WTC11 (cell line): ENCODE measurements at regions not wholly inside any gene's neighbourhood (a gene's known extent, or its start where the extent isn't known, plus 50 kb on each side); places are given as distances from the start of the nearest gene placed in this dataset.
A peak's percentile ranks its signal among the peaks of the same experiment; 100 is the strongest.

Source experiments
- ATAC-seq: fragments of 200-7000 bp; cut with Tn5 transposase; 2 replicates; pipeline ENCODE4 v1.10.0; 2021; ENCODE audit warnings: mild to moderate bottlenecking, moderate library complexity
- CTCF ChIA-PET: fragments of 300-600 bp; sonication (Branson Sonifier 250); formaldehyde crosslinking; loops from one replicate; lab custom pipeline; 2021; ENCODE audit warnings: antibody characterized with exemption; lab: Charles Lee
- POLR2A ChIA-PET: fragments of 350-600 bp; sonication (Branson Sonifier 250); formaldehyde crosslinking; loops from one replicate; lab custom pipeline; 2021; ENCODE audit warnings: antibody characterized with exemption; lab: Charles Lee
- DNase-seq: peaks from one replicate; pipeline ENCODE4 v3.0.0; 2021; ENCODE audit warnings: low spot score
- H3K27ac Mint-ChIP-seq: 2 replicates; pipeline ENCODE4 v1.8.0; 2021; ENCODE audit warnings: mixed read lengths
- H3K27me3 Mint-ChIP-seq: 2 replicates; pipeline ENCODE4 v1.8.0; 2021; ENCODE audit warnings: low read depth, mild to moderate bottlenecking, moderate library complexity, mixed read lengths
- H3K36me3 Mint-ChIP-seq: 2 replicates; pipeline ENCODE4 v1.8.0; 2021; ENCODE audit warnings: mixed read lengths
- H3K4me1 Mint-ChIP-seq: 2 replicates; pipeline ENCODE4 v1.8.0; 2022; ENCODE audit warnings: mixed read lengths
- H3K4me3 Mint-ChIP-seq: 2 replicates; pipeline ENCODE4 v1.8.0; 2021; ENCODE audit warnings: mild to moderate bottlenecking, moderate library complexity, mixed read lengths
- H3K9me3 Mint-ChIP-seq: 2 replicates; pipeline ENCODE4 v1.8.0; 2021; ENCODE audit warnings: mixed read lengths
- ATF3 ChIP-seq: sonication (generic); formaldehyde crosslinking; conservative IDR thresholded peaks from 2 replicates; pipeline ENCODE4 v1.8.1; 2022; ENCODE audit warnings: mild to moderate bottlenecking, missing genetic modification reagents
- ATF6 ChIP-seq: sonication (generic); formaldehyde crosslinking; IDR thresholded peaks from 2 replicates; pipeline ENCODE4 v1.8.1; 2023; ENCODE audit warnings: mild to moderate bottlenecking, missing genetic modification reagents
- ELF4 ChIP-seq: sonication (generic); formaldehyde crosslinking; IDR thresholded peaks from 2 replicates; pipeline ENCODE4 v1.8.1; 2022; ENCODE audit warnings: low read depth, mild to moderate bottlenecking, moderate library complexity, missing genetic modification reagents
- ERG ChIP-seq: fragments of 250-450 bp; sonication (Bioruptor Pico); IDR thresholded peaks from 2 replicates; pipeline ENCODE4 v1.8.0; 2021; ENCODE audit warnings: mild to moderate bottlenecking
- FOXJ3 ChIP-seq: sonication (generic); formaldehyde crosslinking; IDR thresholded peaks from 2 replicates; pipeline ENCODE4 v1.9.0; 2021; ENCODE audit warnings: missing genetic modification reagents, mild to moderate bottlenecking, borderline replicate concordance
- FOXP4 ChIP-seq: sonication (generic); formaldehyde crosslinking; IDR thresholded peaks from 2 replicates; pipeline ENCODE4 v1.8.0; 2022; ENCODE audit warnings: mild to moderate bottlenecking, missing genetic modification reagents
- GRHL2 ChIP-seq: fragments of 250-450 bp; sonication (Bioruptor Pico); IDR thresholded peaks from 2 replicates; pipeline ENCODE4 v1.8.0; 2022; ENCODE audit warnings: mild to moderate bottlenecking, moderate library complexity; ENCODE audit not compliant: insufficient replicate concordance, severe bottlenecking
- KAT7 ChIP-seq: sonication (generic); formaldehyde crosslinking; IDR thresholded peaks from 2 replicates; pipeline ENCODE4 v1.8.1; 2023; ENCODE audit warnings: missing genetic modification reagents, mild to moderate bottlenecking, borderline replicate concordance
- MAX ChIP-seq: sonication (generic); formaldehyde crosslinking; IDR thresholded peaks from 2 replicates; pipeline ENCODE4 v1.8.0; 2022; ENCODE audit warnings: mild to moderate bottlenecking, missing genetic modification reagents
- NR1H2 ChIP-seq: sonication (generic); formaldehyde crosslinking; IDR thresholded peaks from 2 replicates; pipeline ENCODE4 v1.9.0; 2021; ENCODE audit warnings: mild to moderate bottlenecking, moderate library complexity, missing genetic modification reagents
- TCF7 ChIP-seq: sonication (generic); formaldehyde crosslinking; IDR thresholded peaks from 2 replicates; pipeline ENCODE4 v1.8.0; 2022; ENCODE audit warnings: mild to moderate bottlenecking, low read depth, missing genetic modification reagents, moderate library complexity
- TEAD1 ChIP-seq: sonication (generic); formaldehyde crosslinking; IDR thresholded peaks from 2 replicates; pipeline ENCODE4 v1.8.0; 2022; ENCODE audit warnings: mild to moderate bottlenecking, missing genetic modification reagents
- TEAD4 ChIP-seq: sonication (generic); formaldehyde crosslinking; IDR thresholded peaks from 2 replicates; pipeline ENCODE4 v1.8.0; 2022; ENCODE audit warnings: mild to moderate bottlenecking, missing genetic modification reagents
- TP53 ChIP-seq: sonication (generic); formaldehyde crosslinking; IDR thresholded peaks from 2 replicates; pipeline ENCODE4 v1.8.1; 2023; ENCODE audit warnings: mild to moderate bottlenecking, missing genetic modification reagents
- ZMAT4 ChIP-seq: fragments of 250-450 bp; sonication (Bioruptor Pico); IDR thresholded peaks from 2 replicates; pipeline ENCODE4 v1.9.0; 2021; ENCODE audit warnings: mild to moderate bottlenecking
- ZNF263 ChIP-seq: sonication (generic); formaldehyde crosslinking; IDR thresholded peaks from 2 replicates; pipeline ENCODE4 v1.8.1; 2022; ENCODE audit warnings: low read depth, mild to moderate bottlenecking, moderate library complexity, missing genetic modification reagents
- ZNF396 ChIP-seq: fragments of 250-450 bp; sonication (Bioruptor Pico); IDR thresholded peaks from 2 replicates; pipeline ENCODE4 v1.8.0; 2021; ENCODE audit warnings: mild to moderate bottlenecking, moderate library complexity, borderline replicate concordance
- ZNF532 ChIP-seq: fragments of 250-450 bp; sonication (Bioruptor Pico); IDR thresholded peaks from 2 replicates; pipeline ENCODE4 v1.9.0; 2021; ENCODE audit warnings: mild to moderate bottlenecking, borderline replicate concordance
- TF ChIP-seq, protein P1 (sequence below): sonication (generic); formaldehyde crosslinking; IDR thresholded peaks from 2 replicates; pipeline ENCODE4 v1.8.1; 2023; ENCODE audit warnings: mild to moderate bottlenecking, moderate library complexity, missing genetic modification reagents

GRCh38 chr18:31225668-31226067 lies 63.0 kb upstream of the DSC1 start:
- H3K9me3 Mint-ChIP-seq = peaks cover 12% of the 10 kb centered on the region
- POLR2A ChIA-PET = no interaction called here
- peak; percentile 36 for DNase-seq
- no peaks in the 10 kb centered on the region; the same call in 1 of the 2 replicates for H3K36me3 Mint-ChIP-seq
- no peak overlapping the region for H3K4me3 Mint-ChIP-seq
- peak overlapping the region; percentile 66; the same call in 1 of the 2 replicates for H3K27ac Mint-ChIP-seq
- peaks cover 11% of the 10 kb centered on the region for H3K4me1 Mint-ChIP-seq
- CTCF ChIA-PET = no interaction called here
- ATAC-seq = peak; percentile 97
- H3K27me3 Mint-ChIP-seq = no peaks in the 10 kb centered on the region
- TF ChIP-seq TP53 (CRISPR knock-in tag) = no peak
- TF ChIP-seq, protein P1, sequence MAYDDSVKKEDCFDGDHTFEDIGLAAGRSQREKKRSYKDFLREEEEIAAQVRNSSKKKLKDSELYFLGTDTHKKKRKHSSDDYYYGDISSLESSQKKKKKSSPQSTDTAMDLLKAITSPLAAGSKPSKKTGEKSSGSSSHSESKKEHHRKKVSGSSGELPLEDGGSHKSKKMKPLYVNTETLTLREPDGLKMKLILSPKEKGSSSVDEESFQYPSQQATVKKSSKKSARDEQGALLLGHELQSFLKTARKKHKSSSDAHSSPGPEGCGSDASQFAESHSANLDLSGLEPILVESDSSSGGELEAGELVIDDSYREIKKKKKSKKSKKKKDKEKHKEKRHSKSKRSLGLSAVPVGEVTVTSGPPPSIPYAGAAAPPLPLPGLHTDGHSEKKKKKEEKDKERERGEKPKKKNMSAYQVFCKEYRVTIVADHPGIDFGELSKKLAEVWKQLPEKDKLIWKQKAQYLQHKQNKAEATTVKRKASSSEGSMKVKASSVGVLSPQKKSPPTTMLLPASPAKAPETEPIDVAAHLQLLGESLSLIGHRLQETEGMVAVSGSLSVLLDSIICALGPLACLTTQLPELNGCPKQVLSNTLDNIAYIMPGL = 0 out of 2 replicates have a peak, but pooled peaks have one; percentile 22

- no peaks in the 10 kb centered on the region for H3K9me3 Mint-ChIP-seq
- TF ChIP-seq GRHL2 (no peak), ATF6 (CRISPR knock-in tag) (no peak), NR1H2 (CRISPR knock-in tag) (no peak), ELF4 (no peak), KAT7 (CRISPR knock-in tag) (no peak), TEAD1 (CRISPR knock-in tag) (no peak), ZMAT4 (no peak), TCF7 (no peak), MAX (CRISPR knock-in tag) (no peak), ZNF263 (CRISPR knock-in tag) (no peak), ZNF396 (CRISPR knock-in tag) (no peak), ERG (CRISPR knock-in tag) (no peak), ATF3 (CRISPR knock-in tag) (no peak), FOXP4 (no peak), TEAD4 (CRISPR knock-in tag) (no peak), TP53 (CRISPR knock-in tag) (no peak), ZNF532 (CRISPR knock-in tag) (no peak), FOXJ3 (CRISPR knock-in tag) (no peak)
- TF ChIP-seq, all 79 proteins: peak for 0
- ATAC-seq = no peak
- Mint-ChIP-seq H3K27me3 (no peaks in the 10 kb centered on the region), H3K4me1 (peaks cover 11% of the 10 kb centered on the region), H3K36me3 (no peaks in the 10 kb centered on the region), H3K27ac (no peak overlapping the region), H3K4me3 (no peak overlapping the region)
- DNase-seq = no peak
- ChIA-PET POLR2A (no interaction called here), CTCF (no interaction called here)
Observed at GRCh38 chr18:31227497-31228229, 65.0 kb upstream of the DSC1 start.
